Stimulated activated CD4-positive, alpha-beta T cell treated with anti-CD3 and anti-CD28 coated beads, Interleukin-15, amount 100 ng/mL, for 24 hours (primary cell): ENCODE measurements at regions not wholly inside any gene's neighbourhood (a gene's known extent, or its start where the extent isn't known, plus 50 kb on each side); places are given as distances from the start of the nearest gene placed in this dataset.
A peak's percentile ranks its signal among the peaks of the same experiment; 100 is the strongest.

ENCODE experiments used
- DNase-seq: peaks from one replicate; pipeline ENCODE4 v3.0.0-alpha.2; 2020

- no peak for DNase-seq
Measured at GRCh38 chr5:4420681-4421080, 719.4 kb upstream of the ADAMTS16 start.

- no peak for DNase-seq
Measured at GRCh38 chr5:4422247-4422646, 717.9 kb upstream of the ADAMTS16 start.

- no peak for DNase-seq
Measured at GRCh38 chr5:4424895-4425294, 715.2 kb upstream of the ADAMTS16 start.

GRCh38 chr5:4440536-4440935 lies 699.6 kb upstream of the ADAMTS16 start:
- DNase-seq = no peak

GRCh38 chr5:4442221-4442620 lies 697.9 kb upstream of the ADAMTS16 start:
- DNase-seq = no peak

- DNase-seq = no peak
Measured at GRCh38 chr5:4447657-4448056, 692.5 kb upstream of the ADAMTS16 start.

GRCh38 chr5:4453655-4454054 lies 686.5 kb upstream of the ADAMTS16 start:
- no peak for DNase-seq

GRCh38 chr5:4479426-4479825 lies 660.7 kb upstream of the ADAMTS16 start:
- no peak for DNase-seq

- DNase-seq = no peak
Measured at GRCh38 chr5:4480528-4481349, 659.4 kb upstream of the ADAMTS16 start.

GRCh38 chr5:4487581-4487980 lies 652.5 kb upstream of the ADAMTS16 start:
- no peak for DNase-seq

GRCh38 chr5:4511996-4512656 lies 628.0 kb upstream of the ADAMTS16 start:
- peak; percentile 2 for DNase-seq

- no peak for DNase-seq
Measured at GRCh38 chr5:4513381-4513780, 626.7 kb upstream of the ADAMTS16 start.

GRCh38 chr5:4514067-4514648 lies 626.0 kb upstream of the ADAMTS16 start:
- no peak for DNase-seq

- DNase-seq = no peak
Measured at GRCh38 chr5:4518903-4519672, 621.0 kb upstream of the ADAMTS16 start.

GRCh38 chr5:4520559-4520958 lies 619.6 kb upstream of the ADAMTS16 start:
- no peak for DNase-seq

GRCh38 chr5:4523038-4523437 lies 617.1 kb upstream of the ADAMTS16 start:
- DNase-seq = no peak

GRCh38 chr5:4531756-4532704 lies 608.1 kb upstream of the ADAMTS16 start:
- no peak for DNase-seq

- DNase-seq = no peak
Measured at GRCh38 chr5:4532705-4533080, 607.4 kb upstream of the ADAMTS16 start.

GRCh38 chr5:4533457-4534105 lies 606.5 kb upstream of the ADAMTS16 start:
- no peak for DNase-seq

GRCh38 chr5:4537489-4537888 lies 602.6 kb upstream of the ADAMTS16 start:
- no peak for DNase-seq

- no peak for DNase-seq
Measured at GRCh38 chr5:4540375-4541173, 599.6 kb upstream of the ADAMTS16 start.
